ENCODE measurements at regions not wholly inside any gene's neighbourhood (a gene's known extent, or its start where the extent isn't known, plus 50 kb on each side); places are given as distances from the start of the nearest gene placed in this dataset.

DNA sequence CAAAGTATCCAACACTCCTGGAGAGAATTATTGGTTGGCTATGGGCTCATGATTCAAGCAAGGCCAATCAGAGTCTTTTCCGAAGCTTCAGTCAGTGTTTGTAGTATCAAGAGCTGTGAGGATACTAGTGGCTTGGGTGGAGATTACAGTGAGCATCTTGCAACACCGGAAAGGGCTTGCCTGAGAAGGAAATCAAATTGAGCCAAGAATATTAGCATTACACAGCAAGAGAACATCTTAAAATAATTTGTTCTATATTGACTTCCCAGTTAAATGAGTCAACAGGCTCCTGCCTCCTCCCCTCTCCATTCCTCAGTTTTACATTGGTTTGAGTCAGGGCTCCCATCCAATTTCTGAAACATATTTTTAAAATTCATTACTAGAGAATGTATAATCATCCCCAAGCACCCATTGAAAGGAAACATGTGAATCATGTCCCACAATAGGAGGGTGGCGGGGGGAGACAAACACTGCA is 127.4 kb downstream of the ELAPOR2 start:
- DNase-seq: no peak
- Mint-ChIP-seq H3K27ac (no peak overlapping the region), H3K4me1 (ENCODE audit: low read depth) (no peaks in the 10 kb centered on the region), H3K27me3 (peaks cover 5% of the 10 kb centered on the region), H3K4me3 (no peak overlapping the region), H3K36me3 (ENCODE audit: low read depth) (no peaks in the 10 kb centered on the region), H3K9me3 (no peaks in the 10 kb centered on the region)
- no peak overlapping the region for H3K4me3 ChIP-seq (ENCODE audit: low read length)
- TF ChIP-seq, protein P1, sequence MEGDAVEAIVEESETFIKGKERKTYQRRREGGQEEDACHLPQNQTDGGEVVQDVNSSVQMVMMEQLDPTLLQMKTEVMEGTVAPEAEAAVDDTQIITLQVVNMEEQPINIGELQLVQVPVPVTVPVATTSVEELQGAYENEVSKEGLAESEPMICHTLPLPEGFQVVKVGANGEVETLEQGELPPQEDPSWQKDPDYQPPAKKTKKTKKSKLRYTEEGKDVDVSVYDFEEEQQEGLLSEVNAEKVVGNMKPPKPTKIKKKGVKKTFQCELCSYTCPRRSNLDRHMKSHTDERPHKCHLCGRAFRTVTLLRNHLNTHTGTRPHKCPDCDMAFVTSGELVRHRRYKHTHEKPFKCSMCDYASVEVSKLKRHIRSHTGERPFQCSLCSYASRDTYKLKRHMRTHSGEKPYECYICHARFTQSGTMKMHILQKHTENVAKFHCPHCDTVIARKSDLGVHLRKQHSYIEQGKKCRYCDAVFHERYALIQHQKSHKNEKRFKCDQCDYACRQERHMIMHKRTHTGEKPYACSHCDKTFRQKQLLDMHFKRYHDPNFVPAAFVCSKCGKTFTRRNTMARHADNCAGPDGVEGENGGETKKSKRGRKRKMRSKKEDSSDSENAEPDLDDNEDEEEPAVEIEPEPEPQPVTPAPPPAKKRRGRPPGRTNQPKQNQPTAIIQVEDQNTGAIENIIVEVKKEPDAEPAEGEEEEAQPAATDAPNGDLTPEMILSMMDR (IDR thresholded peaks at IDR 0.05): no peak
- intact Hi-C loops (cut with DNase I, micrococcal nuclease): loop anchor here in 1 of 2 experiments (5.0 kb wide), 1 partner anchor 485 kb away; no protein-coding TSS in a partner anchor
- no peaks in the 10 kb centered on the region for H3K36me3 ChIP-seq (ENCODE audit: insufficient read depth, low read length)
- H3K9me3 ChIP-seq (ENCODE audit: control insufficient read depth in 1 of 2, insufficient read depth in 1 of 2, low read length in 2 of 2): no peaks in the 10 kb centered on the region
- no peaks in the 10 kb centered on the region for H3K27me3 ChIP-seq (ENCODE audit: control insufficient read depth in 1 of 2, insufficient read depth in 2 of 2, low read length in 2 of 2)
- no peaks in the 10 kb centered on the region for H3K4me1 ChIP-seq (ENCODE audit: insufficient read depth, low read length)
- POLR2A ChIA-PET: no interaction called here
- CTCF ChIA-PET: interaction anchor here (1.9 kb wide), 1 partner anchor 11 kb away, joined by 5 read pairs; no protein-coding TSS in a partner anchor
- ATAC-seq (ENCODE audit: poor library complexity): no peak
- no peak overlapping the region for H3K27ac ChIP-seq (ENCODE audit: low read depth in 1 of 2, low read length in 2 of 2)

DNA sequence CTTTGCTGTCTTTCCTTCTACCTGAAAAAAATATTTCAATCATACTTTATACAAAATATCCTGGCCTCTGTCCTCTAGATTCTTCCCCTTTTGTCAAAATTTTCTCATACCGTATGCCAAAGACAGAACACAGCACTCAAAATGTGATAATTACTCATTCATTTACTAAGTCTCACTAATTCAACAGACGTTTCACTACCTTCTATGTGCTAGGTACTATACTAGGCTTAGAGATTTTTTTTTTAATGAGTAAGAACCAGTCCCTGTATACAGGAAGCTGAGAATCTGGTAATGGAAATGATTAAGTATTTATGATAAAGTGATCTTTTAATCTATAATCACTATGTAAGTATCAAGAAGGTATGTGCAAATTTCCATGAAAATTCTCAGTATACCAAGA is 128.0 kb downstream of the ELAPOR2 start:
- Mint-ChIP-seq H3K36me3 (ENCODE audit: low read depth) (no peaks in the 10 kb centered on the region), H3K9me3 (no peaks in the 10 kb centered on the region), H3K27me3 (peaks cover 5% of the 10 kb centered on the region), H3K4me1 (ENCODE audit: low read depth) (no peaks in the 10 kb centered on the region), H3K27ac (no peak overlapping the region), H3K4me3 (no peak overlapping the region)
- no peaks in the 10 kb centered on the region for H3K4me1 ChIP-seq (ENCODE audit: insufficient read depth, low read length)
- no peaks in the 10 kb centered on the region for H3K27me3 ChIP-seq (ENCODE audit: control insufficient read depth in 1 of 2, insufficient read depth in 2 of 2, low read length in 2 of 2)
- no peak for DNase-seq
- ChIA-PET CTCF (interaction anchor here (0.9 kb wide), 1 partner anchor 297 kb away, joined by 3 read pairs; no protein-coding TSS in a partner anchor), POLR2A (no interaction called here)
- no peaks in the 10 kb centered on the region for H3K36me3 ChIP-seq (ENCODE audit: insufficient read depth, low read length)
- intact Hi-C loops (cut with DNase I, micrococcal nuclease): loop anchor here in 1 of 2 experiments (5.0 kb wide), 1 partner anchor 486 kb away; no protein-coding TSS in a partner anchor
- no peak overlapping the region for H3K27ac ChIP-seq (ENCODE audit: low read depth in 1 of 2, low read length in 2 of 2)
- TF ChIP-seq, protein P1 (IDR thresholded peaks at IDR 0.05): no peak
- no peaks in the 10 kb centered on the region for H3K9me3 ChIP-seq (ENCODE audit: control insufficient read depth in 1 of 2, insufficient read depth in 1 of 2, low read length in 2 of 2)
- no peak overlapping the region for H3K4me3 ChIP-seq (ENCODE audit: low read length)
- no peak for ATAC-seq (ENCODE audit: poor library complexity)

DNA sequence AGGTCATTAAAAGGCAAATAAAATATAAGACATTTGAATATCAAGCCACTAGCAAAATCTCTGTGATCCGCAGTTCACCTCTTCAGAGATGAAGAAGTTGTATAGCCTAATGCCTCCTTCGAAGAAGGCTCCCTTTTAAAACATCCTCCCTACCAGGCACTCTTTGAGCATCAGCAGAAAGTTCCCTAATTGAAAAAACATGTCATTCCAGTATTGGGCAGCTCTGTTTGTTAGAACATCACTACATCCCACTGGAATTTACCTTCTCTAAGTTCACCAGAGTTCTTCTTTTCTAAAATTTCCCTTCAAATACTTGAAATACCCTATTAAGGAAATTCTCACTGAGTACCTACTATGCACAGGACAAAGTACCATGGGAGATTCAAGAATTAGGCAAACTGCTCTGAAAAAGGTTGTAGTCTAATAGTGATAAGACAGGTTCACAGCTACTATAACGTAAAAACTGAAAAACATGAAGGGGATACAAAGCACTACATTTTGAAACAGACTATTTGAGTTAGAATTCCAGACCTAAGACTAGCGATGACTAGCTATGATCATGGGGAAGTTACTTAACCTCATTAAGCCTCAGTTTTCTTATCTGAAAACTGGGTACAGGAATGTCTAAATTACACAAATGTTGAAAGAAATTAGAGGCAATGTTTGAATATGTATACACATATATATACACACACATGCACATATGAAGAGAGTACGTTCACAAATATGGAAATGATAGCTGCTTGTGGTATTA is 128.7 kb downstream of the ELAPOR2 start:
- Mint-ChIP-seq H3K27me3 (peaks cover 5% of the 10 kb centered on the region), H3K9me3 (no peaks in the 10 kb centered on the region), H3K4me1 (ENCODE audit: low read depth) (no peaks in the 10 kb centered on the region), H3K27ac (no peak overlapping the region), H3K36me3 (ENCODE audit: low read depth) (no peaks in the 10 kb centered on the region), H3K4me3 (no peak overlapping the region)
- TF ChIP-seq, protein P1 (IDR thresholded peaks at IDR 0.05): no peak
- POLR2A ChIA-PET: no interaction called here
- DNase-seq: no peak
- no peaks in the 10 kb centered on the region for H3K9me3 ChIP-seq (ENCODE audit: control insufficient read depth in 1 of 2, insufficient read depth in 1 of 2, low read length in 2 of 2)
- H3K27ac ChIP-seq (ENCODE audit: low read depth in 1 of 2, low read length in 2 of 2): no peak overlapping the region
- no peak overlapping the region for H3K4me3 ChIP-seq (ENCODE audit: low read length)
- H3K4me1 ChIP-seq (ENCODE audit: insufficient read depth, low read length): no peaks in the 10 kb centered on the region
- intact Hi-C loops (cut with DNase I, micrococcal nuclease): loop anchor here in 1 of 2 experiments (5.0 kb wide), 1 partner anchor 487 kb away; no protein-coding TSS in a partner anchor
- no peak for ATAC-seq (ENCODE audit: poor library complexity)
- H3K36me3 ChIP-seq (ENCODE audit: insufficient read depth, low read length): no peaks in the 10 kb centered on the region
- H3K27me3 ChIP-seq (ENCODE audit: control insufficient read depth in 1 of 2, insufficient read depth in 2 of 2, low read length in 2 of 2): no peaks in the 10 kb centered on the region
- CTCF ChIA-PET: interaction anchor here (0.9 to 1.0 kb wide), 2 partner anchors 8 to 298 kb away, joined by 3 read pairs; no protein-coding TSS in a partner anchor
